ENCODE measurements at regions not wholly inside any gene's neighbourhood (a gene's known extent, or its start where the extent isn't known, plus 50 kb on each side); places are given as distances from the start of the nearest gene placed in this dataset.

- TF ChIP-seq, protein P1, sequence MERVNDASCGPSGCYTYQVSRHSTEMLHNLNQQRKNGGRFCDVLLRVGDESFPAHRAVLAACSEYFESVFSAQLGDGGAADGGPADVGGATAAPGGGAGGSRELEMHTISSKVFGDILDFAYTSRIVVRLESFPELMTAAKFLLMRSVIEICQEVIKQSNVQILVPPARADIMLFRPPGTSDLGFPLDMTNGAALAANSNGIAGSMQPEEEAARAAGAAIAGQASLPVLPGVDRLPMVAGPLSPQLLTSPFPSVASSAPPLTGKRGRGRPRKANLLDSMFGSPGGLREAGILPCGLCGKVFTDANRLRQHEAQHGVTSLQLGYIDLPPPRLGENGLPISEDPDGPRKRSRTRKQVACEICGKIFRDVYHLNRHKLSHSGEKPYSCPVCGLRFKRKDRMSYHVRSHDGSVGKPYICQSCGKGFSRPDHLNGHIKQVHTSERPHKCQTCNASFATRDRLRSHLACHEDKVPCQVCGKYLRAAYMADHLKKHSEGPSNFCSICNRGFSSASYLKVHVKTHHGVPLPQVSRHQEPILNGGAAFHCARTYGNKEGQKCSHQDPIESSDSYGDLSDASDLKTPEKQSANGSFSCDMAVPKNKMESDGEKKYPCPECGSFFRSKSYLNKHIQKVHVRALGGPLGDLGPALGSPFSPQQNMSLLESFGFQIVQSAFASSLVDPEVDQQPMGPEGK (CRISPR knock-in tag; IDR thresholded peaks at IDR 0.05; ENCODE audit: borderline replicate concordance): no peak
Measured at GRCh38 chr5:153122403-153122802, 368.1 kb upstream of the GRIA1 start (continued).

DNA sequence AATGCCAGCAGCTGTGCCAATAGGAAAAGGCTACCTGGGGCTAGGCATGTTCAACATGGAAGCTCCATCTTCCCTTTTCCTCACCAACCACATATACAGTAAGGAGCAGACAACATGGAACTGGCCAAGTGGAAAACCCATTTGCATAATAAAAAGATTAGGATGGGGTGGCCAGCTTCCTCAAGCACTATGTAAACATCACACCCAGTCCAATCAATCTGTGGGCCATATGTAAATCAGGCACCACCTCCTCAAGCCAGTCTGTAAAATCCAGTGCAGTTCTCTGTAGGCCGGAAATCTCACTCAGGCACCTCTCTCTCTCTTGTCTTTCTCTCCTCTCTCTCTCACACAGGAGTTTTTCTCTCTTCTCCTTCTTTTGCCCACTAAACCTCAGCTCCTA, 360.2 kb upstream of the GRIA1 start:
- no peak for ATAC-seq
- no peak for TF ChIP-seq ZNF565 (CRISPR knock-in tag; conservative IDR thresholded peaks at IDR 0.05; ENCODE audit: low read depth)
- TF ChIP-seq, protein P2, sequence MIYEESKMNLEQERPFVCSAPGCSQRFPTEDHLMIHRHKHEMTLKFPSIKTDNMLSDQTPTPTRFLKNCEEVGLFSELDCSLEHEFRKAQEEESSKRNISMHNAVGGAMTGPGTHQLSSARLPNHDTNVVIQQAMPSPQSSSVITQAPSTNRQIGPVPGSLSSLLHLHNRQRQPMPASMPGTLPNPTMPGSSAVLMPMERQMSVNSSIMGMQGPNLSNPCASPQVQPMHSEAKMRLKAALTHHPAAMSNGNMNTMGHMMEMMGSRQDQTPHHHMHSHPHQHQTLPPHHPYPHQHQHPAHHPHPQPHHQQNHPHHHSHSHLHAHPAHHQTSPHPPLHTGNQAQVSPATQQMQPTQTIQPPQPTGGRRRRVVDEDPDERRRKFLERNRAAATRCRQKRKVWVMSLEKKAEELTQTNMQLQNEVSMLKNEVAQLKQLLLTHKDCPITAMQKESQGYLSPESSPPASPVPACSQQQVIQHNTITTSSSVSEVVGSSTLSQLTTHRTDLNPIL (CRISPR knock-in tag; IDR thresholded peaks at IDR 0.05; ENCODE audit: low read depth): no peak

- TF ChIP-seq ARNTL (CRISPR knock-in tag; IDR thresholded peaks at IDR 0.05; ENCODE audit: borderline replicate concordance, low read depth) (no peak), CSDC2 (CRISPR knock-in tag; IDR thresholded peaks at IDR 0.05) (no peak), TOX (CRISPR knock-in tag; IDR thresholded peaks at IDR 0.05; ENCODE audit: borderline replicate concordance) (no peak), ZFP30 (CRISPR knock-in tag; IDR thresholded peaks at IDR 0.05) (no peak), TCF4 (CRISPR knock-in tag; IDR thresholded peaks at IDR 0.05; ENCODE audit: borderline replicate concordance) (no peak), BACH2 (CRISPR knock-in tag; IDR thresholded peaks at IDR 0.05; ENCODE audit: borderline replicate concordance) (no peak), OSR1 (CRISPR knock-in tag; IDR thresholded peaks at IDR 0.05) (no peak), SNAI2 (CRISPR knock-in tag; IDR thresholded peaks at IDR 0.05) (no peak), ZNF70 (CRISPR knock-in tag; IDR thresholded peaks at IDR 0.05) (no peak), RARB (CRISPR knock-in tag; IDR thresholded peaks at IDR 0.05) (no peak)
- TF ChIP-seq, protein P3, sequence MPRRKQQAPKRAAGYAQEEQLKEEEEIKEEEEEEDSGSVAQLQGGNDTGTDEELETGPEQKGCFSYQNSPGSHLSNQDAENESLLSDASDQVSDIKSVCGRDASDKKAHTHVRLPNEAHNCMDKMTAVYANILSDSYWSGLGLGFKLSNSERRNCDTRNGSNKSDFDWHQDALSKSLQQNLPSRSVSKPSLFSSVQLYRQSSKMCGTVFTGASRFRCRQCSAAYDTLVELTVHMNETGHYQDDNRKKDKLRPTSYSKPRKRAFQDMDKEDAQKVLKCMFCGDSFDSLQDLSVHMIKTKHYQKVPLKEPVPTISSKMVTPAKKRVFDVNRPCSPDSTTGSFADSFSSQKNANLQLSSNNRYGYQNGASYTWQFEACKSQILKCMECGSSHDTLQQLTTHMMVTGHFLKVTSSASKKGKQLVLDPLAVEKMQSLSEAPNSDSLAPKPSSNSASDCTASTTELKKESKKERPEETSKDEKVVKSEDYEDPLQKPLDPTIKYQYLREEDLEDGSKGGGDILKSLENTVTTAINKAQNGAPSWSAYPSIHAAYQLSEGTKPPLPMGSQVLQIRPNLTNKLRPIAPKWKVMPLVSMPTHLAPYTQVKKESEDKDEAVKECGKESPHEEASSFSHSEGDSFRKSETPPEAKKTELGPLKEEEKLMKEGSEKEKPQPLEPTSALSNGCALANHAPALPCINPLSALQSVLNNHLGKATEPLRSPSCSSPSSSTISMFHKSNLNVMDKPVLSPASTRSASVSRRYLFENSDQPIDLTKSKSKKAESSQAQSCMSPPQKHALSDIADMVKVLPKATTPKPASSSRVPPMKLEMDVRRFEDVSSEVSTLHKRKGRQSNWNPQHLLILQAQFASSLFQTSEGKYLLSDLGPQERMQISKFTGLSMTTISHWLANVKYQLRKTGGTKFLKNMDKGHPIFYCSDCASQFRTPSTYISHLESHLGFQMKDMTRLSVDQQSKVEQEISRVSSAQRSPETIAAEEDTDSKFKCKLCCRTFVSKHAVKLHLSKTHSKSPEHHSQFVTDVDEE (CRISPR knock-in tag; IDR thresholded peaks at IDR 0.05): no peak
- TF ChIP-seq, protein P4, sequence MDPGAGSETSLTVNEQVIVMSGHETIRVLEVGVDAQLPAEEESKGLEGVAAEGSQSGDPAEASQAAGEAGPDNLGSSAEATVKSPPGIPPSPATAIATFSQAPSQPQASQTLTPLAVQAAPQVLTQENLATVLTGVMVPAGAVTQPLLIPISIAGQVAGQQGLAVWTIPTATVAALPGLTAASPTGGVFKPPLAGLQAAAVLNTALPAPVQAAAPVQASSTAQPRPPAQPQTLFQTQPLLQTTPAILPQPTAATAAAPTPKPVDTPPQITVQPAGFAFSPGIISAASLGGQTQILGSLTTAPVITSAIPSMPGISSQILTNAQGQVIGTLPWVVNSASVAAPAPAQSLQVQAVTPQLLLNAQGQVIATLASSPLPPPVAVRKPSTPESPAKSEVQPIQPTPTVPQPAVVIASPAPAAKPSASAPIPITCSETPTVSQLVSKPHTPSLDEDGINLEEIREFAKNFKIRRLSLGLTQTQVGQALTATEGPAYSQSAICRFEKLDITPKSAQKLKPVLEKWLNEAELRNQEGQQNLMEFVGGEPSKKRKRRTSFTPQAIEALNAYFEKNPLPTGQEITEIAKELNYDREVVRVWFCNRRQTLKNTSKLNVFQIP (CRISPR knock-in tag; IDR thresholded peaks at IDR 0.05; ENCODE audit: borderline replicate concordance, low read depth): no peak
Measured at GRCh38 chr5:153135411-153135810, 355.1 kb upstream of the GRIA1 start.

GRCh38 chr5:153136910-153137614, 353.4 kb upstream of the GRIA1 start:
- TF ChIP-seq, protein P1 (CRISPR knock-in tag; IDR thresholded peaks at IDR 0.05; ENCODE audit: borderline replicate concordance): no peak
- TF ChIP-seq CSRNP3 (CRISPR knock-in tag; IDR thresholded peaks at IDR 0.05) (no peak), TOX (CRISPR knock-in tag; IDR thresholded peaks at IDR 0.05; ENCODE audit: borderline replicate concordance) (no peak), ZNF70 (CRISPR knock-in tag; IDR thresholded peaks at IDR 0.05) (no peak), GLIS3 (CRISPR knock-in tag; IDR thresholded peaks at IDR 0.05) (no peak), CSDC2 (CRISPR knock-in tag; IDR thresholded peaks at IDR 0.05) (no peak), SNAI2 (CRISPR knock-in tag; IDR thresholded peaks at IDR 0.05) (no peak), ZNF565 (CRISPR knock-in tag; conservative IDR thresholded peaks at IDR 0.05; ENCODE audit: low read depth) (no peak), ISL1 (CRISPR knock-in tag; IDR thresholded peaks at IDR 0.05) (no peak)
- TF ChIP-seq, protein P3 (CRISPR knock-in tag; IDR thresholded peaks at IDR 0.05): no peak
- ATAC-seq: no peak

More at GRCh38 chr5:153135411-153135810, 355.1 kb upstream of the GRIA1 start:
- no peak for ATAC-seq
